NK-92 treated with Interleukin-12 subunit alpha and Interleukin-12 subunit beta, amount 100 ng/mL, for 24 hours (cell line): ENCODE measurements at regions not wholly inside any gene's neighbourhood (a gene's known extent, or its start where the extent isn't known, plus 50 kb on each side); places are given as distances from the start of the nearest gene placed in this dataset.
"Not testable (repeated sequence)": the region's sequence is repeated elsewhere in the genome, so short reads cannot be mapped to it uniquely, and the experiment has no call there.

ENCODE experiments used
- DNase-seq: peaks from one replicate; lab custom pipeline; 2025; lab: John Stamatoyannopoulos, UW

DNA sequence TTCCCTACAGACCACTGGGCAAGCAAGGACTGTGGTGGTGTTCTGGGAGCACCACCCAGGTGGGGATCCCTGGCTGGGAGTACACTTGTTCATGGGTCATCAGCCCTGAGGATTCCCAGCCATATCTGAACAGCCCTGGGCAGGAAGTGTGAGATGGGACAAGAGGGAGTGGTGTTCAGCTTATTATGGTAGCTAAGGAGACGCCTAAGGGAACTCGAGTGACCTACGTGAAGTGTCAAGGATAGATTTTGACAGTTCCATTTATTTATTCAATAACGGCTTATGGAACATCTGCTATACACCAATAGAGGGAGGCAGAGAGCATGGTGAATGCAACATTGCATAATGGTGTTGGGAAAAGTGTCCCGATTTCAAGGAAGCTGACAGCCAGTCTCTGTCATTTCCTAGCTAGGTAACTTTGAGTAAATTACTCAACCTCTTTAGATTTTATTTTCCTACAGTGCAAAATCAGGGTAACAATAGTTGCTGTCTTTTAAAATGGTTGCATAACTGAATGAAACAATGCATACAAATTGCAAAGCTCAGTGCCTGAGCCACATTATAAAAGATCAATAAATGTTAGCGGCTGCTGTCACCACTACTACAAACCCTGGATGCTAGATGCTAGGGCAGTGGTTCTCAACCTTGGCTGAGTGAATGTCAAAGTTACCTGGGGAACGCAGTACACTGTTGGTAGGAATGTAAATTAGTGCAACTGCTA lies 534.1 kb downstream of the GRIN2A start:
- no peak for DNase-seq

DNA sequence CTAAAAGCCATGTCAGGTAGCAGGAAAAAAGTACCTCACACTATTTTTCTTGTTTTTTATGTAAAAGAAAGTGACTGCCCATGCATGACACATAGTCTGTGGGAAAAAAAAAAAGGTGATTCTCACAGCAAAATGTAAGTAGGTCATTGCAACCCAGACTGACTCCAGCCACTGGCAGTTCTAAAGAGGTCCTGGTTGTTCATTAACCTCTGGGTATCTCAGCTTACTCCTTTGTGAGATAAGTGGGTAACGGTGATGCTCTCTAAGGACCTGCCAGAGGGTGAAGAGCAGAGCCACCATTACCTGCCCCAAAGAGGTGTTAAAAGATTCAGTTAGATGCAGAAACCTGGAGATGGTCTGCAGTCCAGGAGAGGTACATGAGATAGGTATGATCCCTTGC lies 531.9 kb downstream of the GRIN2A start:
- no peak for DNase-seq

DNA sequence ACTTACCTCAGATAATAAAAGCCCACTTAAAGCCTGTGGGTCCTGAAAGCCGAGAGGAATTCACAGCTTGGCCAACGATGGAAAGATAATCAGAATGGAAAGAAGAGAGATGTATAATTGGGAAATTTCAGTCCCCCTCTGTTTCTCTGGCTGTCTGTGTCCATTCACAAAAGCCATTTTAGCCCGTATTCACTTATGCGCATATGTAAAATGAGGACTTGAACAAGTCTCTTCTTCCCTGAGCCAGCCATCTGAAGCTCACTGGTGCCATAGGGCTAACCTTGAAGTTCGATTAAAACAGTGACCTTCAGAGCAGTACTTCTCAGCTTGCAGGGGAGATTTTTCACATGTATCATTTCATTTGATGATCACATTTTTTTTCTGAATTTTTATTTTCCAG lies 527.2 kb downstream of the GRIN2A start:
- DNase-seq, result no peak

DNA sequence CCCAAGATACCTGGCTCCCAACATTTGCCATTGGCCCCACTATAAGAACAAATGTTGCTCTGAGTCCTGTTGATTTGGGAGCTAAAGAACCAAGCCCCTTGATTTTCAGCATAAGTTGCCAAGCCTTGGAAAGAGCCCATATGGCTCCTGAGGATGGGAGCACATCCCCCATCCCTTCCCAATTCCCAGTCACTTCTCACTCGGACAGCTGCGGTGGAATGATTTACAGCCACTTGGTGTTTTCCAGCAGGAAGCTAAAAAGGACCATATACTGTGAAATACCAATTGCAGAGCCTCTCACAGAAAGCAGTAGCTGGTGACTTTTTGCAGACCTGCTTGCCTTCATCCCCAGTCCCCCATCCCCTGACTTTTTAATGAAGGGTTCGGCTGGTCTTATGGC lies 524.6 kb downstream of the GRIN2A start:
- no peak for DNase-seq

DNA sequence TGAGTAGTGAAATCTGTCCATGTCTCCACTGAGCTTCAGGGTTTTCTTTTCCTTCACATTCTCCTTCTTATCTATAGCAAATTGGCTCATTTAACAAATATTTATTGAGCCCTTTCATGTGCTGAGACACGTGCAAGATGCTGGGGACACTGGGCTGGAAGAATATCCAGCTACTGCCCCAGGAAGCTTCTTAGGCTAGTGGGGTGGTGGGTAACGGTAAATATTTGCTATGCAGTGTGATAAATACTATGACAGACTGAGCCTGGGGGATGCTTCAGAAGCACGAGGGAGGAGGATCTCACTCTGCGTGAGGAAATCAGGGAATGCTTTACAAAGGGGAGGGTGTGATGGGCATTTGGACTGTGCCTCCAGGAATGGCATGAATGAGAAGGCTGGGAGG lies 524.1 kb downstream of the GRIN2A start:
- no peak for DNase-seq

DNA sequence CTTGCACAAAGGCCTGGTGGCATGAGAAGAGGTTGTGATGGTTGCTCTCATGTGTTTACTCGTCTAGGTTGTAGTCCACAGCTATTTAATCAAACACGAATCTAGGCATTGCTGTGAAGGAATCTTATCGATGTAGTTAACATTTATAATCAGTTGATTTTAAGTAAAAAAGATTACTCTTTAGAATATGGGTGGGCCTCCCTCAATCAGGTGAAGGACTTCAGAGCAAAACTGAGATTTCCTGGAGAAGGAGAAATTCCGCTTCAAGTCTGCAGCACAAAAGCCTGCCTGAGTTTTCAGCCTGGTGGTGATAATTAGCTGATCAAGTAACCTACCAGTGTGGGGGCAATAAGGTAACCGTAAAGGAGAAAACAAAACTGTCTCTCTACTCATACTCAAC lies 523.6 kb downstream of the GRIN2A start:
- DNase-seq, result no peak

DNA sequence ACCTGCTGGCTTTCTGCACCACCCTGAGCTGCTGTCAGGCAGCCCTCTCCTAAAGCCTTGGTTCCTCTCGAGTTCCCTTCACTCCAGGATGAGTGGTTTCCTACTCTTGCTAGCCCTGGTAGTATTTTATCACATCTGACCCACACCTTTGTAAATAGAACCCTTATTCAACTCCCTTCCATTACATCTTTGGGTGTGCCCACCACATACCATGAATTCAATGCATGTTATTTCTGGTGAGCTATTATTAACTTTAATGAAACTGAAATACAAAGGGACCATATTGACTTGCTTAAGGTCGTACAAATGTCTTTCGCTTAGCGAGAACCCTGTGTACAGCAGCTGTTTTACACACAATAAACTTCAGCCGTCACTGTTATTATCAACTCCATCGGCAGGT lies 521.3 kb downstream of the GRIN2A start:
- DNase-seq, result no peak

DNA sequence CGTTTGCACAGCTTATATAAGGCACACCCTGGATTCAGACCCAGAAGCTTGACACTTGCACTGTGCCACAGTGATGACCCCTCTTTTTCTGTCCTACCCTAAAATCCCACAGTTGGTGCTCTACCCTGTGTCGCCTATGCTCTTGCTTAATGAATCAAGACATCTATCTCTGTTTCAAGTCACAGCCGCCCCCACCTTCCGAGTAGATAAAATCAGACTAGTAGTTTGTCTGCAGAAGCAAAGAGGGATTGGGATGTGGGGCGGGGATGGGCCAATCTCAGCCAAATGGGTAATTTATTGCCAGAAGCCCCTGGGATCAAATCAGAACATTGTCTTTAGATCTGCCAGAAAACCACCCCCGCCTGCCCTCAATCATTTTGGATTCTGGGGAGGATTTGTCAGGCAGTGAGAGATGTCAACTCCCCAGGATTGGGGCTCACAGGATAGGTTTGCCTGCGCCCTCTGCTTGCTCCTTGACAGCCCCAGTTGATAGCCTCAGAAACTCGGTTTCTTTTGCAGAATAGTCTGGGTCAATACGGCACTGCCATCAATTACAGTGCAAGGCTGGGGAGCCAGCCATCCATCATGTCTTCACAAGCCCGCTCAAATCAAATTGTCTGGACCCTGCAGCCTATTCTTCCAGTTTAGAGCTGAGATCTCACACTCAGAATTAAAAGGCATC lies 520.8 kb downstream of the GRIN2A start:
- DNase-seq, result no peak

DNA sequence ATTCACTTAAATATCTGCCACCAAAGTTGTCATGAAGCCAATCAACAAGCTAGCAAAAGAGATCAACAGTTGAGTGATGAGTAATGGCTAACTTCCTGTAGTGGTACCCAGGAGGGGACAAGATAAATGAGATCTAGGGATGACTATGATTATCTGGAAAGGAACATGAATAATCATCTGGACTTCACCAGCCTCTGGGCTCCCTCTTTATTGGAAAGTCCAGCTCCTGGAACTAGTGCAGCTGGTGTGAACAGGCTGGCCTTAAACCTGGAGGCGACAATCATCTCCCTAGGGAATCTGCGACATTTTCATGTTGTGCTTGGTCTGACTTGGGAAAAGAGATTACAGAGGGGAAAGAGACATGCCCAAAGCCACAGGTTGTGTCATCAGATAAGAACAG lies 518.6 kb downstream of the GRIN2A start:
- DNase-seq, result no peak

DNA sequence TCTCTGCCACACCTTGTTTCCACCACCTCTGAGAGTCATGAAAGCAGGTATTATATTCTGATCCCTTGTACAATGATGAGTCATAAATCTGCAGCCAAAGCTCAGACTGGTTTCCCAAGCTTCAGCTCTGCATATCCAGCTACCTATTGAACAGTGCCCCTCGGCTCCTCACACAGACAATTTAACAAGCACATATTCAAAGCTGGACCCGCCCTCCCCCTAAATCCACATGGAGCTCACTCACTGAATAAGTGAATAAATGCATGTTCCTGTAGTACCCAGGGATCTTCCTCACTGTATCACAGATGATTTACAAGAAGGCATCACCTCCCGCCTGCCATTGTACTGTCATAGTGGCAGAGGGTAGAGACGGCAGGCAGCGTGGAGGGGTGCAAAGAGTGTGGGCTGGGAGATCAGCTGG lies 516.4 kb downstream of the GRIN2A start:
- DNase-seq, result no peak

DNA sequence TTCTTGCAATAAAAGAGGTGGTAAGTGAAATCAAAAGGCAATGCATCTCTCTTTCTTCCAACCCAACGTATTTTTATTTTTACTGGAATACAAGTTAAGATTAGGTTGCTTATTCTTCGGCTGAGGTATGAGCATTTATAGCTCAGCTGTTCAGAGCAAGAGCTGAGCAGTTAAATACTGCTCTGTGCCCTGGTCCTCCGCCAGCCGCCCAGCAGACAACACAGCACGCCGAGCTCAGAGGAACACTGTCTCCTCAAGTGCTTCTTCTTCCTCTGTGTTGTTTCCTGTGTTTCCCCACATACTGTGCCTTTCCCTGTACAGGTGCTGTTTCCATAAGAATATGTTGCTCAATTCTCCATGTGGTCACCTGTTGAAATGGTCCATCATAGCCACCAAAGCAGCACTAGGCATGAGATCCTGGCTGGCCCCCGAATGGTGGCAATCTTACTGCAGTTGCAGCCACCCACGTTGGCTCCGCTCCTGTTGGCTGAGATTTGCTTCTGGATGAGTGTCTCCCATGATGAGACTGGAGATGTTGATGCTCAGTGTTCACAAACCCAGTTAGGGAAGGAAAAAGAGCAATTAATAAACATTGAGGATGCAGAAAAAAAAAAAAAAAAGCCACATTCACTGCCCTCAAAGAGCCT lies 515.3 kb downstream of the GRIN2A start:
- DNase-seq, result no peak

DNA sequence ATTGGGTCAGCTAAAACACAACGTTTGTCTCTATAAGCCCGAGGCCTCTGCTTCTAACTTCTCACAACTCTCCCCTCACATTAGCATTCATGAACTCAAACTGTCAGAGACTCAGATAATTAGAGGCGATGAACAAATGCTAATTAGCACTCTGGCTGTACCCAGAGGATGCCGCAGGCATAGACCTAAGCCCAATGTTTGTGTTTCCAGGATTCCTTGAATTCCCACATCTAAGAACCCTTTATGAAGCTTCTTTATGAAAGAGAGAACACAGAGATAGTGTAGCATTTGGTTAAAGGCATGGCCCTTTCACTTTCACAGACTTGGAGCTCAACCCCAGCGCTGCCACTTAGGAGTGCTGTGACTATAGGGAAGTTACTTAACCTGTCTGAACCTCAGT lies 512.2 kb downstream of the GRIN2A start:
- no peak for DNase-seq

DNA sequence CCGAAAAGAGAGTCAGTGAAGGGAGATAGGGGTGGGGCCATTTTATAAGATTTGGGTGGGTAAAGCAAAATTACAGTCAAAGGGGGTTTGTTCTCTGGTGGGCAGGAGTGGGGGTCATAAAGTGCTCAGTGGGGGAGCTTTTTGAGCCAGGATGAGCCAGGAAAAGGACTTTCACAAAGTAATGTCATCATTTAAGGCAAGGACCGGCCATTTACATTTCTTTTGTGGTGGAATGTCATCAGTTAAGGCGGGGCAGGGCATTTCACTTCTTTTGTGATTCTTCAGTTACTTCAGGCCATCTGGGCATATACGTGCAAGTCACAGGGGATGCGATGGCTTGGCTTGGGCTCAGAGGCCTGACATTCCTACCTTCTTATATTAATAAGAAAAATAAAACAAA lies 511.6 kb downstream of the GRIN2A start:
- not testable (repeated sequence) for DNase-seq

DNA sequence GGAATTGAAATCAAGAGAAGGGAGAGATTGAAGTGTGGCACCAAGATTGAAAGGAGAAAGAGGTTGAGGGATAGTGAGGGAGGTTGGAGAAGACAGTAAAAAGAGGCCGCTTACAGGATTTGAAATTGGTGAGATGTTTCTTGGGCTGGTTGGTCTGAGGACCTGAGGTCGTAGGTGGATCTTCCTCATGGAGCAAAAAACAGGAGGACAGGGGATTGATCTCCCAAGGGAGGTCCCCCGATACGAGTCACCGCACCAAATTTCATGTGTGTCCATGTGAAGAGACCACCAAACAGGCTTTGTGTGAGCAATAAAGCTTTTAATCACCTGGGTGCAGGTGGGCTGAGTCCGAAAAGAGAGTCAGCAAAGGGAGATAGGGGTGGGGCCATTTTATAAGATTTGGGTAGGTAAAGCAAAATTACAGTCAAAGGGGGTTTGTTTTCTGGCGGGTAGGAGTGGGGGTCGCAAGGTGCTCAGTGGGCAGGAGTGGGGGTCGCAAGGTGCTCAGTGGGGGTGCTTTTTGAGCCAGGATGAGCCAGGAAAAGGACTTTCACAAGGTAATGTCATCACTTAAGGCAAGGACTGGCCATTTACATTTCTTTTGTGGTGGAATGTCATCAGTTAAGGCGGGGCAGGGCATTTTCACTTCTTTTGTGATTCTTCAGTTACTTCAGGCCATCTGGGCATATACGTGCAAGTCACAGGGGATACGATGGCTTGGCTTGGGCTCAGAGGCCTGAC lies 505.5 kb downstream of the GRIN2A start:
- DNase-seq, result not testable (repeated sequence)

DNA sequence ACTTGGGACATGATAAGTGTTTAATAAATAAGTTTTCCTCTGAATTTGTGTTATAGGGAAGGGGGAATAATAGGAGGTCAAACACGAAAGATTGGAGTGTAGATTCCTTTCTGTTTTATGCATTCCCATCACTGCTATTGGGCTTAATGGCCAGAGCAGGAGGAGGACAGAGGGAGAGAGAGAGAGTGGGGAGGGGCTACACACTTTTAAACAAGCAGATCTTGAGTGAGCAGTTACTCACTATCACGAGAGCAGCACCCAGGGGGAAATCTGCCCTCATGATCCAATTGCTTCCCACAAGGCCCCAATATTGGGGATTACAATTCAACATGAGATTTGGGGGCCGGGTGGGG lies 505.0 kb downstream of the GRIN2A start:
- DNase-seq, result no peak

DNA sequence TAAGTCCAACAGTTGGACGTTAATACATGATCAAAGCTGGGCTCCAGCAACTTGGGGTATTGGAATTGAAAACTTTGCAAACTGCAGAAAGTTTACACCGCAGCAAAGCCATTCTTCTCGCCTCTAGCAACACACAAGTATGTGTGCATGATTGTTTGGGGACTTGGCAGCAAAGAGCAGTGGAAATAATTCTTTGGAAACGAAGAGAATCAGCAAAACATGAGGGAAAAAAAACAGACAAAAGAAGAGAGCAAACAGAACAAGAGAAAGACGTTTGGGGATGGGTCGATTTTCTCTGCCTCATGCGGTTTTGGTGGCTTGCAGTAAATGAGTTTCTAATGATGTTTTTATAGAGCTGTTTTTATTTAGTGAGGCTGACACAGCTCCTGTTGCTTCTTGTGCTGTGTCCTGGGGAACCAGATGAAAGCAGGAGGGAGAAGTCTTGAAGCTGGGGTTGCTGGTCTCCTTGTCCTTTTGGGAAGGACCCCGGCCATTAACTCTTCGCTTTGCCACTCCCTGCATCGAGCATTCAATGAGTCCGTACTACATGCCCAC lies 502.9 kb downstream of the GRIN2A start:
- DNase-seq, result no peak

DNA sequence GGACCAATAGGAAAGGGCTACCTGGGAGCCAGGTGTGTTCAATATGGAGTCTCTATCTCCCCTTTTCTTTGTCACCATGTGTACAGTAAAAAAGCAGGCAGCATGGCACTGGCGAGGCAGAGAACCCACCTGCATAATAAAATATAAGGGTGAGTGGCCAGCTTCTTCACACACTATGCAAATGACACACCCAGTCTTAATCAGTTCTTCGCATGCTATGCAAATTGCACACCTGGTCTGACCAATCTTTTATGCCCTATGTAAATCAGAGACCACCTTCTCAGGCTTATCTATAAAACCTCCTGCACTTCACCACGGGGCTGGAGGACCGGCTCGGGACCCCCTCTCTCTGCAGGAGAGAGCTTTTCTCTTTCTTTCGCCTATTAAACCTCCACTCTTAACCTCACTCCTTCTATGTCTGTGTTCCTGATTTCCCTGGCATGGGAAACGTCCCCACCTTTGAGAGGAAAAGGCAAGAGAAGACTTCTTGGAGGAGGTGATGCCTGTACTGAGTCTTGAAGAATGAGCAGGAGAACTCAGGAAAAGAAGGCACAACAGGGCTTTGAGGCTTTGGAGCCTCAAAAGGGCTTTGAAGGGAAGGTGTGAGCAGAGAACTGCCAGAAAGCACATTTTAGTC lies 502.1 kb downstream of the GRIN2A start:
- no peak for DNase-seq

DNA sequence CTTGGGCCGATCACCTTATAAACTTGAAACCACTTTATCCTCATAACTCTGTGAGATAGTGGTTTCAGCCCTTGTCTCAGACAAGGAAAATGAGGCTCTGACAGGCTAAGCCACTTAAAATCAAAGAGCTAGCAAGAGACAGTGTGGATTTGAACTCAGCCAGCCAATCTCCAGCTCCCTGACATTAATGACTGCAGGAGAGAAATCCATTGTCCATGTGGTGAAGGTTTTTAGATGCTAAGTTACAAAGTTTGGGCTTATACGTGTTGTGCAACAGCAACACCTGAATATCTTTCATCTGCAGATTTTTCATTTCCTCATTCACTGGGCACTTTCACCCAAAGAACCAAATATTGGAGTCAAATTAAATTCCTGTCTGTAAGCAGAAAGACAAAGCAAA lies 501.3 kb downstream of the GRIN2A start:
- no peak for DNase-seq

DNA sequence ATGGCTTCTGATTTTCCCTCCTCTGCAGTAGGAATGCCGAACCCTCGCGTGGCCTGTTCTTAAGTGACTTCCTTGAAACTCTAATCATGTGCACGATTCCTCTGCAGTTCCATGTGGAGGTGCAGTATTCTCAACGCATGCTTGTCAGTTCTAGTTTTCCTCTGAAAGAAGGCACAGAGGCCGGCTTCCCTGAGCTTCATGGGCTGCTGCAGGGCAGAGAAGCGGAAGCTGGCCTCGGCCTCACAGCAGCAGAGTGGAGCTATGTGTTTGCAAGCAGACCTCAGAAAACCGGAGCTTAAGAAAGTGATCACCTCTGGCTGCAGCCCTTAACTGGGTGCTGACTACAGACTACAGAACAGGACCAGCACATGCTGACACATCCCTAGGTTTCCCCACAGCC lies 500.7 kb downstream of the GRIN2A start:
- DNase-seq, result no peak

DNA sequence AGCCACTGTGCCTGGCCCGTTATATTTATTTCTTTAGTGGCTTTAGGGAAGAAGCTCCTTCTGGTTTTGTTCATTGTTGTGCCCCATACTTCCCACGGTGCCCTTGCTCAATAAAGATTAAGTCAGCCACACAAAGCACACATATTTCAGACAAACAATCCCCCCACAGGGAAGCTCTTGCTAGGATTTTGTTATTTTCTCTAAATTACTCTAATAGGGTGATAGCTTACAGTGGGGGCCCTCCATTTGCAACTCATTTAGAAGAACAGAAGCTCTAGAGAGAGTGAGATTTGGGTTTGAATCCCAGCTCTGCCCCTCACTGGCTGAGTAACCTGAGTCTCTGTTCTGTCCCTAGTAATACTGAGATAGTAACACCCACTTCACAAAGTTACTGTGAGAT lies 499.9 kb downstream of the GRIN2A start:
- DNase-seq, result no peak

DNA sequence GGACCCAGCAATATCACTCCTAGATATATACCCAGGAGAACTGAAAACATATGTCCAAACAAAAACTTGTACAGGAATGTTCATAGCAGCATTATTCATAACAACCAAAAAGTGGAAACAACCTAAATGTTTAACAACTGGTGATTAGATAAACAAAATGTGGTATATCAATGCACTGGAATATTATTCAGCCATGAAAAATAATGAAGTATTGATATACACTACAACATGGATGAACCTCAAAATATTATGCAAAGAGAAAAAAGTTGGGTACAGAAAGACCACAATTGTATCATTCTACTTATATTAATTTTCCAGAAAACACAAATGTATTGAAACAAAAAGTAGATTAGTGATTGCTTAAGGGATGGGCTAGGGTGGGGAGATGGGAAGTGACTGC lies 498.6 kb downstream of the GRIN2A start:
- DNase-seq, result no peak

DNA sequence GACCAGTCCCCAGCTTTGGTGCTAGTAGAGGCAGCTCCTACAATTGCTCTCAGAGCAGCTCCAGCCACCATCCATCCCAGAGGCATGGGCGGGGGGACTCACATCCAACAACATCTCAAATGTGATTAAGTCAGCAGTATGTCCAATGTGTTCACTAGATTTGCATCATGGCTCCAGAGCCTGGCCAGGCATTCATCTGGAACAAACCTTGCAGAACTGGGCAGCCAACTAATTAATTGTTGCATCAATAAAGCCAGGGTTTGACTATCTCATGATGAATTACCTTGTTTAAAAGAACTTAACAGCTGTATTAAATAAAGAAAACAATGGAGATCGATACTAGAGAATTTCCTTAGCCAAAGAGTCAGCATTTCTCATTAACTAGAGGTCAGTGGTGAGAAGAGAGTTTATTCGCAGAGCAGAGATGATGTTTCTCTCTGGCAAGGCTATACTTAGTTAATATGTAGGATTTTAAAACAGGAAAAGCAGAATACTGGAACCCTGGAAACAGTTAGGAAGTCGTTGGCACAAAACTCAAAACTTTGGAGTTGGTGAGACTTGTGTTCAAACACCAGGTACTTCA lies 494.4 kb downstream of the GRIN2A start:
- DNase-seq, result no peak
